HuH-7 (cell line): ENCODE measurements at regions not wholly inside any gene's neighbourhood (a gene's known extent, or its start where the extent isn't known, plus 50 kb on each side); places are given as distances from the start of the nearest gene placed in this dataset.

Experiments used
- DNase-seq: peaks from one replicate; pipeline ENCODE4 v3.0.0; 2011; ENCODE audit warnings: low spot score

- no peak for DNase-seq
These were observed 112.9 kb upstream of the JAZF1 start for GRCh38 chr7:28293527-28293835.

GRCh38 chr7:28296571-28297483, 115.5 kb upstream of the CREB5 start:
- peak; percentile 10 for DNase-seq

GRCh38 chr7:28297801-28298459, 114.4 kb upstream of the CREB5 start:
- DNase-seq, result no peak

GRCh38 chr7:28298870-28299518, 113.3 kb upstream of the CREB5 start:
- DNase-seq, result peak; percentile 30

- no peak for DNase-seq
These were observed 112.8 kb upstream of the CREB5 start for GRCh38 chr7:28299556-28299955.

- DNase-seq, result no peak
These were observed 111.8 kb upstream of the CREB5 start for GRCh38 chr7:28300488-28300887.

- DNase-seq, result no peak
These were observed 111.1 kb upstream of the CREB5 start for GRCh38 chr7:28301148-28301641.

- no peak for DNase-seq
These were observed 108.0 kb upstream of the CREB5 start for GRCh38 chr7:28304290-28304689.

GRCh38 chr7:28309704-28310459, 102.4 kb upstream of the CREB5 start:
- DNase-seq, result no peak

- DNase-seq, result no peak
These were observed 101.9 kb upstream of the CREB5 start for GRCh38 chr7:28310460-28310848.

- DNase-seq, result no peak
These were observed 100.6 kb upstream of the CREB5 start for GRCh38 chr7:28311670-28312069.

- no peak for DNase-seq
These were observed 99.4 kb upstream of the CREB5 start for GRCh38 chr7:28312948-28313347.

GRCh38 chr7:28314841-28315240, 97.5 kb upstream of the CREB5 start:
- DNase-seq, result no peak

GRCh38 chr7:28315565-28316410, 96.5 kb upstream of the CREB5 start:
- DNase-seq, result no peak

- no peak for DNase-seq
These were observed 95.8 kb upstream of the CREB5 start for GRCh38 chr7:28316489-28316888.

- DNase-seq, result no peak
These were observed 94.1 kb upstream of the CREB5 start for GRCh38 chr7:28318101-28318762.

- DNase-seq, result no peak
These were observed 88.5 kb upstream of the CREB5 start for GRCh38 chr7:28323833-28324232.

GRCh38 chr7:28328146-28328545, 84.2 kb upstream of the CREB5 start:
- DNase-seq, result no peak

GRCh38 chr7:28328822-28329660, 83.3 kb upstream of the CREB5 start:
- no peak for DNase-seq
